HCT116 (cell line): ENCODE measurements at regions not wholly inside any gene's neighbourhood (a gene's known extent, or its start where the extent isn't known, plus 50 kb on each side); places are given as distances from the start of the nearest gene placed in this dataset.

Experiments
- CBX3 ChIP-seq: IDR thresholded peaks from 2 replicates; pipeline ENCODE4 v1.6.1; 2012; ENCODE audit warnings: low read depth
- EZH2 ChIP-seq: fragments of 200-600 bp; sonication (generic); IDR thresholded peaks from 2 replicates; pipeline ENCODE4 v1.6.1; 2017; ENCODE audit warnings: antibody characterized with exemption, mixed run types
- EZH2phosphoT487 ChIP-seq: fragments of 200-600 bp; IDR thresholded peaks from 2 replicates; pipeline ENCODE4 v1.6.1; 2018; ENCODE audit warnings: antibody characterized with exemption, borderline replicate concordance
- POLR2A ChIP-seq: IDR thresholded peaks from 2 replicates; pipeline ENCODE4 v1.7.0; 2011; ENCODE audit warnings: borderline replicate concordance; ENCODE audit not compliant: insufficient read depth, insufficient read length; ENCODE audit errors: extremely low read depth
- POLR2AphosphoS5 ChIP-seq: IDR thresholded peaks from 2 replicates; pipeline ENCODE4 v1.6.1; 2011; ENCODE audit warnings: mild to moderate bottlenecking, low read depth, low read length, moderate library complexity
- ZNF274 ChIP-seq: fragments of 200-500 bp; sonication (Bioruptor generic); IDR thresholded peaks from 2 replicates; pipeline ENCODE4 v1.6.1; 2014; ENCODE audit warnings: mild to moderate bottlenecking, low read depth, low read length, inconsistent platforms
- TF ChIP-seq, protein P1 (sequence below), 3 experiments: fragments of 200-600 bp in 1 of 3; sonication (generic) in 1 of 3; IDR thresholded peaks in 2 of 3; conservative IDR thresholded peaks in 1 of 3; 2 replicates each; pipeline ENCODE4 v1.5.1; 2012 to 2017; ENCODE audit warnings: low read depth in 2 of 3, low read length in 2 of 3, antibody characterized with exemption in 1 of 3, borderline replicate concordance in 1 of 3, control low read depth in 1 of 3, mild to moderate bottlenecking in 1 of 3, mixed read lengths in 1 of 3, mixed run types in 1 of 3, moderate library complexity in 1 of 3; ENCODE audit not compliant: insufficient read depth in 1 of 3
- TF ChIP-seq, protein P2 (sequence below): IDR thresholded peaks from 2 replicates; pipeline ENCODE4 v1.6.1; 2012; ENCODE audit warnings: low read depth
- TF ChIP-seq, protein P3 (sequence below): IDR thresholded peaks from 2 replicates; pipeline ENCODE4 v1.6.1; 2012

DNA sequence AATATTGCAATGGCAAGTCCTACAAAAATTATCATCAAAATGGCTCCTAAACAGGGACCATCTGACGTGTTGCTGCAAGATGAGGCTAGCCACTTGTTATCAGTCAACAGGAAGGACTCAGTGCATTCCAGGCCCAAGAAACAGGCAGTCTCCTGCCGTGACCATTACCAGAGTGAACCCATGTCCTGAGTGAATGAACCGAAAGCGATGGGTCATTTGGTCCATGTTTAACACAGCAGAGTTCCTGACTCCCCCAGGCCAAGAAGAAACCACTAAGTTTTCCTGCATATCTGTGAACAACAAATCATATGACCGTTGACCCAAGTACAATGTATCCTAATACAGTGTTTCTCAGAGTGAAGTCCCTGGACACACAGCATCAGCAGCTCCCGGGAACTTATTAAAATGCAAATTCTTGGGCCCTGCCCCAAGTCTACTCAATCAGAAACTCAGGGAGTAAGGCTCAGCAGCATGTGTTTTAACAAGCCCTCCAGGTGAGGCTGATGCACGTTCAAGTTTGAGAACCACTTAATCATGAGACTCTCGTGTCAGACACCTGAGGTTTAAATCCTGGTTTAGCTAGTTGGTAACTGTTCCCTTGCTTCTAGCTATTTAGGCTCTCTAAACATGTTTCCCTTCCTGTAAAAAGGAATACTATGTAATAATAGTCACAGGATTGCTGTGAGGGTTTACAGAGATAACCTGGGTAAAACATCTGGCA lies 429.4 kb upstream of the MAF start:
- TF ChIP-seq EZH2 (no peak), POLR2AphosphoS5 (no peak), POLR2A (no peak), EZH2phosphoT487 (no peak), ZNF274 (no peak), CBX3 (no peak)
- TF ChIP-seq, protein P1, sequence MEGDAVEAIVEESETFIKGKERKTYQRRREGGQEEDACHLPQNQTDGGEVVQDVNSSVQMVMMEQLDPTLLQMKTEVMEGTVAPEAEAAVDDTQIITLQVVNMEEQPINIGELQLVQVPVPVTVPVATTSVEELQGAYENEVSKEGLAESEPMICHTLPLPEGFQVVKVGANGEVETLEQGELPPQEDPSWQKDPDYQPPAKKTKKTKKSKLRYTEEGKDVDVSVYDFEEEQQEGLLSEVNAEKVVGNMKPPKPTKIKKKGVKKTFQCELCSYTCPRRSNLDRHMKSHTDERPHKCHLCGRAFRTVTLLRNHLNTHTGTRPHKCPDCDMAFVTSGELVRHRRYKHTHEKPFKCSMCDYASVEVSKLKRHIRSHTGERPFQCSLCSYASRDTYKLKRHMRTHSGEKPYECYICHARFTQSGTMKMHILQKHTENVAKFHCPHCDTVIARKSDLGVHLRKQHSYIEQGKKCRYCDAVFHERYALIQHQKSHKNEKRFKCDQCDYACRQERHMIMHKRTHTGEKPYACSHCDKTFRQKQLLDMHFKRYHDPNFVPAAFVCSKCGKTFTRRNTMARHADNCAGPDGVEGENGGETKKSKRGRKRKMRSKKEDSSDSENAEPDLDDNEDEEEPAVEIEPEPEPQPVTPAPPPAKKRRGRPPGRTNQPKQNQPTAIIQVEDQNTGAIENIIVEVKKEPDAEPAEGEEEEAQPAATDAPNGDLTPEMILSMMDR (IDR thresholded peaks at IDR 0.05 in 2 of 3, conservative IDR thresholded peaks at IDR 0.05 in 1 of 3; ENCODE audit: borderline replicate concordance in 1 of 3, insufficient read depth in 1 of 3, low read depth in 2 of 3, low read length in 2 of 3), result no peak
- TF ChIP-seq, protein P2, sequence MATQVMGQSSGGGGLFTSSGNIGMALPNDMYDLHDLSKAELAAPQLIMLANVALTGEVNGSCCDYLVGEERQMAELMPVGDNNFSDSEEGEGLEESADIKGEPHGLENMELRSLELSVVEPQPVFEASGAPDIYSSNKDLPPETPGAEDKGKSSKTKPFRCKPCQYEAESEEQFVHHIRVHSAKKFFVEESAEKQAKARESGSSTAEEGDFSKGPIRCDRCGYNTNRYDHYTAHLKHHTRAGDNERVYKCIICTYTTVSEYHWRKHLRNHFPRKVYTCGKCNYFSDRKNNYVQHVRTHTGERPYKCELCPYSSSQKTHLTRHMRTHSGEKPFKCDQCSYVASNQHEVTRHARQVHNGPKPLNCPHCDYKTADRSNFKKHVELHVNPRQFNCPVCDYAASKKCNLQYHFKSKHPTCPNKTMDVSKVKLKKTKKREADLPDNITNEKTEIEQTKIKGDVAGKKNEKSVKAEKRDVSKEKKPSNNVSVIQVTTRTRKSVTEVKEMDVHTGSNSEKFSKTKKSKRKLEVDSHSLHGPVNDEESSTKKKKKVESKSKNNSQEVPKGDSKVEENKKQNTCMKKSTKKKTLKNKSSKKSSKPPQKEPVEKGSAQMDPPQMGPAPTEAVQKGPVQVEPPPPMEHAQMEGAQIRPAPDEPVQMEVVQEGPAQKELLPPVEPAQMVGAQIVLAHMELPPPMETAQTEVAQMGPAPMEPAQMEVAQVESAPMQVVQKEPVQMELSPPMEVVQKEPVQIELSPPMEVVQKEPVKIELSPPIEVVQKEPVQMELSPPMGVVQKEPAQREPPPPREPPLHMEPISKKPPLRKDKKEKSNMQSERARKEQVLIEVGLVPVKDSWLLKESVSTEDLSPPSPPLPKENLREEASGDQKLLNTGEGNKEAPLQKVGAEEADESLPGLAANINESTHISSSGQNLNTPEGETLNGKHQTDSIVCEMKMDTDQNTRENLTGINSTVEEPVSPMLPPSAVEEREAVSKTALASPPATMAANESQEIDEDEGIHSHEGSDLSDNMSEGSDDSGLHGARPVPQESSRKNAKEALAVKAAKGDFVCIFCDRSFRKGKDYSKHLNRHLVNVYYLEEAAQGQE, result no peak
- TF ChIP-seq, protein P3, sequence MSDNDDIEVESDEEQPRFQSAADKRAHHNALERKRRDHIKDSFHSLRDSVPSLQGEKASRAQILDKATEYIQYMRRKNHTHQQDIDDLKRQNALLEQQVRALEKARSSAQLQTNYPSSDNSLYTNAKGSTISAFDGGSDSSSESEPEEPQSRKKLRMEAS, result no peak
